Lower leg skin (tissue), 4 donors: ENCODE measurements at regions not wholly inside any gene's neighbourhood (a gene's known extent, or its start where the extent isn't known, plus 50 kb on each side); places are given as distances from the start of the nearest gene placed in this dataset.

Experiments
- DNase-seq, 2 donors: peaks; one replicate each; pipeline ENCODE4 v3.0.0-alpha.2; 2019; ENCODE audit warnings: low spot score in 2 of 2
- H3K4me3 ChIP-seq: fragments of 200-600 bp; sonication (generic); 2 replicates; pipeline ENCODE4 v1.5.1; 2017; ENCODE audit warnings: mild to moderate bottlenecking, low read depth; ENCODE audit not compliant: poor library complexity, severe bottlenecking
- CTCF ChIP-seq, 3 donors: fragments of 450-650 bp; IDR thresholded peaks; one replicate each; pipeline ENCODE4 v1.5.1; 2016; ENCODE audit warnings: antibody characterized with exemption in 3 of 3, mild to moderate bottlenecking in 3 of 3, moderate library complexity in 2 of 3
- POLR2A ChIP-seq, 2 donors: fragments of 450-650 bp; IDR thresholded peaks; one replicate each; pipeline ENCODE4 v1.6.1; 2016 to 2017; ENCODE audit warnings: antibody characterized with exemption in 2 of 2, mild to moderate bottlenecking in 1 of 2, moderate library complexity in 1 of 2
- WGBS, 2 donors: methylation state at CpG; one replicate each; pipeline ENCODE4 v1.1.5; 2018; 5-methylcytosine and 5-hydroxymethylcytosine counted together
- intact Hi-C: fragments of 100-400 bp; cut with DNase I; formaldehyde crosslinking; loops from one replicate; pipeline ENCODE4 v1.15.0; 2023; ENCODE audit warnings: low total_unique reads

- 75 to 76% methylated on average over 9 of the region's 9 CpGs for WGBS, 2 donors
- no peak for TF ChIP-seq CTCF (IDR thresholded peaks at IDR 0.05)
- TF ChIP-seq POLR2A (IDR thresholded peaks at IDR 0.05) = no peak
- intact Hi-C loops = no loop called here
- no peak overlapping the region for H3K4me3 ChIP-seq
- DNase-seq = no peak
Observed at GRCh38 chr7:116340943-116341907, 130.9 kb downstream of the TES start.

GRCh38 chr7:116342125-116342524 lies 131.8 kb downstream of the TES start:
- H3K4me3 ChIP-seq = no peak overlapping the region
- DNase-seq = no peak
- TF ChIP-seq CTCF (IDR thresholded peaks at IDR 0.05) (no peak), POLR2A (IDR thresholded peaks at IDR 0.05) (no peak)
- intact Hi-C loops = no loop called here

- H3K4me3 ChIP-seq = no peak overlapping the region
- WGBS, 2 donors = 92 to 97% methylated on average over 3 of the region's 3 CpGs
- no peak for DNase-seq
- intact Hi-C loops = no loop called here
- TF ChIP-seq POLR2A (IDR thresholded peaks at IDR 0.05) = no peak
- TF ChIP-seq CTCF (IDR thresholded peaks at IDR 0.05) = no peak
Observed at GRCh38 chr7:116347151-116347832, 137.0 kb downstream of the TES start.

- 78 to 91% methylated on average over 3 of the region's 3 CpGs for WGBS, 2 donors
- no peak for DNase-seq
- intact Hi-C loops = no loop called here
- H3K4me3 ChIP-seq = no peak overlapping the region
- no peak for TF ChIP-seq CTCF (IDR thresholded peaks at IDR 0.05)
- no peak for TF ChIP-seq POLR2A (IDR thresholded peaks at IDR 0.05)
Observed at GRCh38 chr7:116348346-116348745, 138.0 kb downstream of the TES start.

- intact Hi-C loops = no loop called here
- no peak overlapping the region for H3K4me3 ChIP-seq
- no peak for DNase-seq
- TF ChIP-seq CTCF (IDR thresholded peaks at IDR 0.05) (no peak), POLR2A (IDR thresholded peaks at IDR 0.05) (no peak)
- 88 to 94% methylated on average over 6 of the region's 6 CpGs for WGBS, 2 donors
Observed at GRCh38 chr7:116351966-116352365, 141.6 kb downstream of the TES start.
